Activated naive CD8-positive, alpha-beta T cell treated with anti-CD3 and anti-CD28 coated beads, Interleukin-2, amount 10 ng/mL, durations not matched to agents 7 days and 5 days (primary cell): ENCODE measurements at regions not wholly inside any gene's neighbourhood (a gene's known extent, or its start where the extent isn't known, plus 50 kb on each side); places are given as distances from the start of the nearest gene placed in this dataset.

ENCODE experiments used
- ATAC-seq: fragments of 150-1000 bp; cut with Tn5 transposase; one replicate; pipeline ENCODE4 v1.10.0; 2021; ENCODE audit warnings: low read depth, moderate library complexity
- POLR2A ChIA-PET: fragments of 350-600 bp; sonication (Branson Sonifier 250); formaldehyde crosslinking; loops from one replicate; lab custom pipeline; 2021; ENCODE audit warnings: antibody characterized with exemption; lab: Charles Lee
- DNase-seq: peaks from one replicate; pipeline ENCODE4 v3.0.0; 2021
- H3K27ac Mint-ChIP-seq: one replicate; pipeline ENCODE4 v1.8.0; 2022; ENCODE audit warnings: mild to moderate bottlenecking, mixed read lengths
- H3K27me3 Mint-ChIP-seq: one replicate; pipeline ENCODE4 v1.8.0; 2022; ENCODE audit warnings: mild to moderate bottlenecking, moderate library complexity, mixed read lengths
- H3K36me3 Mint-ChIP-seq: one replicate; pipeline ENCODE4 v1.8.0; 2021; ENCODE audit warnings: mild to moderate bottlenecking, mixed read lengths
- H3K4me1 Mint-ChIP-seq: one replicate; pipeline ENCODE4 v1.8.0; 2021; ENCODE audit warnings: mixed read lengths
- H3K4me3 Mint-ChIP-seq: one replicate; pipeline ENCODE4 v1.8.0; 2022; ENCODE audit warnings: mild to moderate bottlenecking, moderate library complexity, mixed read lengths
- H3K9me3 Mint-ChIP-seq: one replicate; pipeline ENCODE4 v1.8.0; 2021; ENCODE audit warnings: mixed read lengths

DNA sequence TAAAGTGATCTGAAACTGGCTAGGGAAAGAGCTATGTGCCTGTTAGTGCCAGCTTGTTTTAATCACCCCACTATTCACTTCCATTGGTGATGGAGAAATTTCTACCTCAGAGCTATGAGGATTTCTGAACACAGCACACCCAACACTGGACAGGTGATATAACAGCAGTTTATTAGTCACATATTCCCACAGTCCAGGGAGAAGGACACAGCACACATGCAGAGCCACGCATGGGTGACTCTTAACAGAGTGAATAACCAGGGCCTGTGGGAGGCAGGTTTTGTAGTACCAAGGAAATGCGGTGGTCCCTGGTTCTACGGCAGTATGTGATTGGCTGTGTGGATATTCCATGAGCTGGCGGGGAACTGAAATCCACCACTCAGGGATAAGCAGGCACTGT is 455.1 kb downstream of the BTG1 start:
- DNase-seq (no peak), ATAC-seq (no peak)
- no peak overlapping the region for H3K27ac Mint-ChIP-seq
- peaks cover 6% of the 10 kb centered on the region for H3K36me3 Mint-ChIP-seq
- H3K27me3 Mint-ChIP-seq, result no peaks in the 10 kb centered on the region
- peaks cover 6% of the 10 kb centered on the region for H3K9me3 Mint-ChIP-seq
- POLR2A ChIA-PET, result no interaction called here
- H3K4me1 Mint-ChIP-seq, result peaks cover 22% of the 10 kb centered on the region
- H3K4me3 Mint-ChIP-seq, result no peak overlapping the region

DNA sequence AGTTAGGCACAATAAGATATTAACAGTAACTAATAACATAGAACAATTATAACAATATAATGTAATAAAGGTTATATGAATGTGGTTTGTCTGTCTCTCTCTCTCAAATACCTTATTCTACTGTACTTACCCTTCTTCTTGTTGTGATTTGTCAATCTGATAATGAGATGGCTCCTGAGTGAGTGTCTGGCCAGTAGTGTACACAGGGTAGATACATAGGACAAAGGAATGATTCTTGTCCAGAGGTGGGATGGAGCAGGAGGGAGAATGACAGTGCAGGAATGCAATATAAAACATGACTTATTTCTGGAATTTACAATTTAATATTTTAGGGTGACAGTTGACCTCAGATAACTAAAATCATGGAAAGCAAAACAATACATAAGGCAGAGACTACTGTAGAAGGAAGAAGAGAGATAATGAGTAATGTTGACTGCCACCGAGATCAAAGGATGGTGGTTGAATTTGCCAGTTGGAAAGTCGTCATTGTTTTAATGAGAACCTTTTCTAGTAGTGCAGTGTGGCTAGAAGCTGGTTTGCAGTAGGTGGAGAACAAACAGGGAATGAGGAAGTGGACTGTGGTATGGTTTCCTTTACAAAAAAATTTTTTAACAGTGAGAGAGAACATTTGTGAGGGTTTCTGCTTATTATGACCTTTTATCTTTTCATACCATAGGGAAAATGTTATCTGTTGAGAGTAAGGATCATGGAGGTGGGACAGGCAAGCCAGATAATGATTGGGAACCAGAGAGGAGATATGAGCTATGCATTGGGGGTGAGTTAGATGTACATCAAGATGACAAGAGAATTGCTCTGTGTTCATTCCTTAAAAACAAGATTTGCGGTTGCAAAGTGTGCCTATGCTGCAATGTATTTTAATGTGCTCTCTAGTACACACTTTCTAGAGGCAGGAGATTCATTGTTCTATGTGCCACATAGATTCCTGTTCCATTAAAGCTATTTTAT is 458.3 kb downstream of the BTG1 start:
- POLR2A ChIA-PET, result no interaction called here
- ATAC-seq (peak; percentile 93), DNase-seq (no peak)
- Mint-ChIP-seq H3K27ac (peak overlapping the region; percentile 75), H3K4me1 (peaks cover 18% of the 10 kb centered on the region), H3K4me3 (peak overlapping the region; percentile 50), H3K27me3 (no peaks in the 10 kb centered on the region), H3K9me3 (peaks cover 6% of the 10 kb centered on the region), H3K36me3 (peaks cover 5% of the 10 kb centered on the region)

DNA sequence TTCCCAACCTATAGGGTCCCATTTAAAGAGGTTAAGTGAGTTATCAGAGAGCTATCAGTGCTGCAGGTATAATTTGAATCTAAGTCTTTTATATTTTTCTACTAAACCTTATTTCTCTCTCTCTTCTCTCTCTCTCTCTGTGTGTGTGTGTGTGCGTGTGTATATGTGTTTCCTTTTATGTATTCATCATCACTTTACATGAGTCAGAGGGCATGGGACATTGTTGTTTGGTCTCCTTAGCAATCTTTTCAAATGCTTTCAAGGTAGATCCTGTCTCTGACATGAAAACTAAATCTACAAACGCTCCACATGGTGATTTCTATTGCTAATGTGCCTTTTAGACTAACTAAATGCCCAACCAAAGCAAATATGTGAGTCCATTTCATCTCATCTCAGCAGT is 459.7 kb downstream of the BTG1 start:
- ATAC-seq, result no peak
- Mint-ChIP-seq H3K4me1 (peaks cover 18% of the 10 kb centered on the region), H3K4me3 (no peak overlapping the region), H3K27ac (no peak overlapping the region), H3K36me3 (peaks cover 8% of the 10 kb centered on the region), H3K27me3 (no peaks in the 10 kb centered on the region), H3K9me3 (peaks cover 6% of the 10 kb centered on the region)
- POLR2A ChIA-PET, result no interaction called here
- DNase-seq, result no peak

DNA sequence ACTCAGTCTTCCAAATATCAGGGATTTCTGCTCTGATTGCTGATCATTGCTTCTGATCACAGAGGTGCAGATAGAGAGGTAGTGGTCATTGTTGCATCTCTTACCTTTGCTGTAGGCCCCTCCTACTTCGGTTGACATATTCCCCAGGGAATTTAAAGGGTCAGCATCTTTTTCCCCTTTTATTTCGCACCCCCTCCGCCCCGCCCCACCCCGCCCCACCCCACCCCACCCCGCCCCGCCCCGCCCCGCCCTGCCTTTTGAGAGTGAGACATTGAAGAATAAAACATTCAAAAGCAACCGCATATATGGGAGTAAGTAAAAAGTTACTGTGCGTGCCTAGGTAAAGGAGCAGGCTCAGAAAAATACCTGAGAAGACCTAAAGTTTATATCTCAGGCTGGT is 463.9 kb downstream of the BTG1 start:
- ATAC-seq (no peak), DNase-seq (no peak)
- peaks cover 6% of the 10 kb centered on the region for H3K9me3 Mint-ChIP-seq
- H3K4me1 Mint-ChIP-seq, result peaks cover 7% of the 10 kb centered on the region
- no peaks in the 10 kb centered on the region for H3K27me3 Mint-ChIP-seq
- H3K36me3 Mint-ChIP-seq, result peaks cover 4% of the 10 kb centered on the region
- H3K27ac Mint-ChIP-seq, result no peak overlapping the region
- no peak overlapping the region for H3K4me3 Mint-ChIP-seq
- POLR2A ChIA-PET, result no interaction called here

DNA sequence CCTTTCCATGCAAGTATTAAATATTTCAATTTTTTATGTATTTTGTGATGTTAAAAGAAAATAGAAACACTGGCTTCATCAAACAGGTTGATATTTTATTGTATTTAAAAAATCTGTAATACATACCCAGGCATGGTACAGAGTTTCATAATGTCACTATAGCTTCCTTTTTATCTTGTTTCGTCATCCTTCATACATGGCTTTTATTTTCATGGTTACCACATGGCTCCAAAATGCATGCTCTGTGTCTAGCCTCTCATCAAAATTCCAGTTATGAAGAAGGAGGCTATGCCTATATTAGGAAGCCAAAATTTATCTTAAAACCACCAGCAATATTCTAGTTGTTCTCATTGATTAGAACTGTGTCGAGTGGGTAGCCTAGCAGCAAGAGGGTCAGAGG is 464.8 kb downstream of the BTG1 start:
- DNase-seq (no peak), ATAC-seq (no peak)
- Mint-ChIP-seq H3K27ac (no peak overlapping the region), H3K4me3 (no peak overlapping the region), H3K27me3 (no peaks in the 10 kb centered on the region), H3K4me1 (peaks cover under 1% of the 10 kb centered on the region), H3K9me3 (peaks cover 6% of the 10 kb centered on the region), H3K36me3 (peaks cover 4% of the 10 kb centered on the region)
- POLR2A ChIA-PET, result no interaction called here

DNA sequence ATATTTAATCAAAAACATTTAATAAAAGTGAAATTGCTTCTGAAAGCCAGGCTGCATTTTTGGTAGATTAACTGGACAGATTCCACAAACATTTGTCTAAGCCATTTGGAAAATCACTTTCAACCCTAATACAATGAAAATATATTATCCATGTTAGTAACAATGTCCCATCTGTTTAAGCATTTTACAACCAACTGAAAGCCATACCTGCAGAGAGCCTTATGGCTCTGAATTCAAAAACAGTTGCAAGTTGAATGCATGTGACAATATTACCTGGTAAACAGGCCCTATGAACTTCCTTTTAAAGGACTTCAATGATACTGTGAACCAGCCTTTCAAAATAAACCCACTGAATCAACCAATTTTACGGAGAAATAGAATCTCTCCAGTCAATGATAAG is 468.1 kb downstream of the BTG1 start:
- Mint-ChIP-seq H3K36me3 (peaks cover 3% of the 10 kb centered on the region), H3K9me3 (no peaks in the 10 kb centered on the region), H3K27ac (no peak overlapping the region), H3K4me1 (no peaks in the 10 kb centered on the region), H3K4me3 (no peak overlapping the region), H3K27me3 (no peaks in the 10 kb centered on the region)
- ATAC-seq, result no peak
- DNase-seq, result no peak
- POLR2A ChIA-PET, result no interaction called here

DNA sequence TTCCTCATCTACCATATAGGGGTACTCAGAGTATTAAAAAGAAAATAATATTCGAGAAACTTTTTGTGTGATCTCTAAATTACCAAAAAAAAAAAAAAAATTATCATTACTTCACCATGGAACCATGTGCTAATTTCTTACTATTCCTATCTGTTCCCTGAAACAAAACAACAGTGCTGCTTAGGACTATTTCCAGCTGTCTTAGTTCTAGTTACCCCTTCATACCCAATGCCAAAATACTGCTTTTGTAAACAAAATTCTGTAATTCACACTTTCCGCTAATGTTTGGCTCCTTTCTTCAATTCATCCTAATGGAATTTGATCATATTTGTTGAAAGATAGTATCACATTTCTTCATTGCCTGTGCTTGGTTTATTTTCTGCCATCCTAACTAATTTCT is 470.2 kb downstream of the BTG1 start:
- DNase-seq (no peak), ATAC-seq (no peak)
- Mint-ChIP-seq H3K27ac (no peak overlapping the region), H3K27me3 (no peaks in the 10 kb centered on the region), H3K36me3 (no peaks in the 10 kb centered on the region), H3K9me3 (no peaks in the 10 kb centered on the region), H3K4me3 (no peak overlapping the region), H3K4me1 (no peaks in the 10 kb centered on the region)
- POLR2A ChIA-PET, result no interaction called here

DNA sequence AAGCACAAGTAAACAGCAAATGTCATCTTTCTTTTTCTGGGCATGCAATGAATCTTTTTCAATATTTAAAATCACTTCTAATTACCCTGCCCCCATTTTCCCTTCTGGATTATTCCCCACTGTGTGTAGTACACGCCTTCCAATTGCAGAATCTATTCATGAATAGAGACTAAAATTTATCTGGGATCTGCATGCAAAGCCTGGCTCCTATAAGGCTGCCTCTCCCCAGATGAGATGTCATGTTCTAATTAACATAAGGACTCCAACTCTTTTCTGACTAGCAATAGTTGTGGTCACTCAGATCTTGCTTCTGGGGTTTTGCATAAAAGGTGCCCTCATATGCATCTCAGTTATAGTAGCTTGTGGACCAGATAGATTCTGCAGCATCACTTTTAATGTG is 473.5 kb downstream of the BTG1 start:
- POLR2A ChIA-PET, result no interaction called here
- no peak for ATAC-seq
- H3K27ac Mint-ChIP-seq, result no peak overlapping the region
- no peaks in the 10 kb centered on the region for H3K27me3 Mint-ChIP-seq
- peaks cover 7% of the 10 kb centered on the region for H3K4me1 Mint-ChIP-seq
- peaks cover 2% of the 10 kb centered on the region for H3K36me3 Mint-ChIP-seq
- peaks cover 2% of the 10 kb centered on the region for H3K9me3 Mint-ChIP-seq
- no peak for DNase-seq
- no peak overlapping the region for H3K4me3 Mint-ChIP-seq

DNA sequence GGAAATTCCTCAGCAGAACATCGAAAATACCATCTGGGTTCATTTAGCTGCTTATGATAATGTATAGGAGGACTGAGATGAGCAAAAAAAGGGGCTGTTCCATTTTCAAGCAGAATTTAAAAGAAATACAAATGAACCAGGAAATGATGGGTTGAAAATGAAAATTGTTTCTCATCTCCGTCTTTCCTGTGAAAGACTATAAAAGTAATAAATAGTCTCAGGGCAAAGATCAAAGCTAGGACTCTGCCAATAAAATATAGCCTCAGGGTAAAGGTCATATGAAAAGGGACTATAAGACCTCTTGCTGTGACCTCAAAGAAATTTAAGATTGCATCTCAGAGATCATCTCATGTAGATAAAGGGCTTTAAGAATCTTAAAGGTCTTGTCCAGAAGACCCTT is 478.0 kb downstream of the BTG1 start:
- Mint-ChIP-seq H3K9me3 (peaks cover 3% of the 10 kb centered on the region), H3K4me3 (no peak overlapping the region), H3K27ac (peak overlapping the region; percentile 7), H3K36me3 (peaks cover 10% of the 10 kb centered on the region), H3K27me3 (no peaks in the 10 kb centered on the region), H3K4me1 (peaks cover 10% of the 10 kb centered on the region)
- ATAC-seq (no peak), DNase-seq (no peak)
- POLR2A ChIA-PET, result no interaction called here

DNA sequence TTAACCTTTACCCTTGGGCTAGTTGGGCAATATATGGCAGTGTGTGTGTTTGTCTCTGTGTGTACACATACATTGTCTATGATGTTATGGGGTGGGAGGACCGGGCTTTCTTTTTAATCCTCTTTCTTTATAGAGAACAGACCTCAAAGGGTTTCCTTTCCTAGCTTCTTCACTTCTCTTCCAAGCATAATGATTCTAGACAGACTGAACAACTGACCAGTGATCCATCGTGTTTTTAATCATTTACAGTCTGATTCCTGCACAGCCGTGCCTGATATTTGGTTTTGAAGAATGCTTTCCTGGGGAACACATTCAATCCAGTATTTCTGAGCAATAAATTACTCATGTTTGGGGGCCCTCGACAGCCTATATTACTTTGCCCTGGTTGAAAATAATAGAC is 481.1 kb upstream of the DCN start:
- no peaks in the 10 kb centered on the region for H3K27me3 Mint-ChIP-seq
- H3K27ac Mint-ChIP-seq, result no peak overlapping the region
- no peak for ATAC-seq
- H3K4me3 Mint-ChIP-seq, result no peak overlapping the region
- POLR2A ChIA-PET, result no interaction called here
- H3K36me3 Mint-ChIP-seq, result peaks cover 11% of the 10 kb centered on the region
- peaks cover 4% of the 10 kb centered on the region for H3K9me3 Mint-ChIP-seq
- peaks cover 10% of the 10 kb centered on the region for H3K4me1 Mint-ChIP-seq
- no peak for DNase-seq

DNA sequence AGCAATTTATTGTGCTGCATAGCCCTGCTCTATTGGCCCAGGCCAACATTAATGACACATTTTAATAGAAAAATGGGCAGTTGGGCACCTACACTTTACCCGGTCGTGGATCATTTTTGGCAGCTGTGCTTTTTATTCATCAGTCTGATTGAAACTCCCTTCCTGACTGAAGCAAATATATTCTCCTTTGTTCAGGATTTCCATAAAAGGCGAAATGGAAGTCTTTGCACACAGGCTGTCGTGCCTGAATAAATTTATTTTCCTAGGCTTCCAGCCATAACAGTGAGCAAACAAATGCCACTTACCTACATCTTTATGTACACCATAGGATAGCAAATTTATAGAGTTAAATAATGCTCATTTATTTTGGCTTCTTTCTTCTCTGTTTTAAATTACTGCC is 480.7 kb upstream of the DCN start:
- POLR2A ChIA-PET, result no interaction called here
- no peak for ATAC-seq
- peaks cover 7% of the 10 kb centered on the region for H3K9me3 Mint-ChIP-seq

DNA sequence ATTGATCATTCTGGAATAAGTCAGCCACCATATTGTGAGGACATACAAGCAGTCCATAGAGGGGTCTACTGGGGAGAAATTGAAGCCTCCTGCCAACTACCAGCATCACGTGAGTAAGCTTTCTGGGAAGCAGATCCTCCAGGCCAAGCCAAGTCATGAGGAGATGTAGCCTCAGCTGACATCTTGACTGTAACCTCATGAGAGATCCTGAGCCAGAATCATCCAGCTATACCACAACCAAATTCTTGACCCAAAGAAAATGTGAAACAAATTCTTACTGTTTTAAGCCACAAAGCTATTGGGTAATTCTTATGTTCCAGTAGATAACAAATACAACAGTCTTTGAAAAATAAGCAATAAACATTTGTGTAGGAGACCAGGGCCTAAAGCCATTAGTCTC is 479.4 kb upstream of the DCN start:
- Mint-ChIP-seq H3K4me1 (peaks cover 12% of the 10 kb centered on the region), H3K9me3 (peaks cover 7% of the 10 kb centered on the region), H3K36me3 (peaks cover 10% of the 10 kb centered on the region), H3K27ac (no peak overlapping the region), H3K27me3 (no peaks in the 10 kb centered on the region), H3K4me3 (no peak overlapping the region)
- POLR2A ChIA-PET, result no interaction called here
- DNase-seq (no peak), ATAC-seq (no peak)

More for the DNA sequence above, 480.7 kb upstream of the DCN start:
- H3K4me1 Mint-ChIP-seq, result peaks cover 12% of the 10 kb centered on the region
- no peaks in the 10 kb centered on the region for H3K27me3 Mint-ChIP-seq
- H3K27ac Mint-ChIP-seq, result no peak overlapping the region
- H3K4me3 Mint-ChIP-seq, result no peak overlapping the region
- no peak for DNase-seq
- peaks cover 10% of the 10 kb centered on the region for H3K36me3 Mint-ChIP-seq

DNA sequence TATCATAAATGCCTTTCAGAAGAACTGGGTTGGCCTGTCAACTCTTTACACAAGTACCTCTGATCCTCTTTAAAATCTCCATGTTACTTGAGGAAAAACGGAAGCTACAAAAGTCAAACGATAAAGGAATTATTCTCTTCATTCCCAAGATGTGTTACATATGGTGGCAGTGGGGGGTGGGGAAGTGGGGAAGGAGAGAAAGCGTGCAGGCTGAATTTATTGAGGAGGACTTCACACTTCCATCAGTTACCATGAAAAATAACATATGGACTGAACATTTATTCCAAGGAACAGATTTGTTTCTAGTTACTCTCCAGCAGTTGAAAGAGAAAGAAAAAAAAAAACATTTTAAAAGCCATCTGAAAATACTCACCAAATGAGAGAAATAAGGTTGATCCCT is 474.4 kb upstream of the DCN start:
- no peak overlapping the region for H3K4me3 Mint-ChIP-seq
- H3K4me1 Mint-ChIP-seq, result peaks cover 9% of the 10 kb centered on the region
- POLR2A ChIA-PET, result interaction anchor here (1.1 kb wide), 1 partner anchor 489 kb away, joined by 3 read pairs; the partner anchor contains the start of gene BTG1
- no peak for ATAC-seq
- H3K9me3 Mint-ChIP-seq, result peaks cover 6% of the 10 kb centered on the region
- H3K27ac Mint-ChIP-seq, result no peak overlapping the region
- DNase-seq, result no peak
- H3K36me3 Mint-ChIP-seq, result peaks cover 2% of the 10 kb centered on the region
- no peaks in the 10 kb centered on the region for H3K27me3 Mint-ChIP-seq

DNA sequence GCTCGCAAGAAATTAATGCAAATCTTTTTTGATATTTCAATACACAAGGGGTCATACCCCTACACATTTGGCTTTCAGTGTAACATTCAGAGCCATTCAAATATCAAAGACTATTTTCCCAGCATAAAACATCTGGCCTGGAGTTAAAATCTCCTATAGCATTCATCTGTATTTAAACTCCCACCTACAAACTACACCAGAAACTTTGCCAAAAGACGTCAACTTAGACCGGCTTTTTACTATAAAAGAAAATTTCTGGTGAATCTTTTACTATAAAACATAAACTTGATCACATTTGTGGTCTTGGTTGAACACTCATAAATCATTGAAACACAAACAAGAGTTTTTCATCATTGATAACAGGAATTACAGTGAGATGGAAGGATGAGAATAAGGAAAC is 473.3 kb upstream of the DCN start:
- no peak overlapping the region for H3K4me3 Mint-ChIP-seq
- POLR2A ChIA-PET, result no interaction called here
- H3K27ac Mint-ChIP-seq, result no peak overlapping the region
- H3K36me3 Mint-ChIP-seq, result peaks cover 2% of the 10 kb centered on the region
- DNase-seq (no peak), ATAC-seq (no peak)
- H3K9me3 Mint-ChIP-seq, result peaks cover 9% of the 10 kb centered on the region
- no peaks in the 10 kb centered on the region for H3K27me3 Mint-ChIP-seq
- peaks cover 9% of the 10 kb centered on the region for H3K4me1 Mint-ChIP-seq
